ENCODE measurements at regions not wholly inside any gene's neighbourhood (a gene's known extent, or its start where the extent isn't known, plus 50 kb on each side); places are given as distances from the start of the nearest gene placed in this dataset.

DNA sequence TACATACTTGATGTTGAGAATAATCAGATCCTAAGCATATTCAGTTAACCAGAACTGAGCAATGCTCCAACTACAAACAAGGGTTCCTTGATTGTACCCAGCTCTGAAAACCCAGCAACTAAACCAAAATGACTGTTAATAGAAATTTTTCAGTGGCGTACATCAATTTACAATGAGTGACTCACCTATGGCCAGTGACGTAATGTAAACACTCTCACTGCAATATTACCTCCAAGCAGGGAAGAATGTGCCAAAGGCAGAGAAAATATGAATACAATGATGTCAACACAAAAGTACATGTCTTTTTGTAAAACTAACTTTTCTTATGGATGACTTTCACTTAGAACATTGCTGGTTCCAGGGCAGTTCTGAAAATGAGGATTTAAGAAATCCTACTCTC, 611.3 kb downstream of the EDEM1 start:
- TF ChIP-seq CTCF (conservative IDR thresholded peaks at IDR 0.05; ENCODE audit: low read length), result no peak
- TF ChIP-seq EZH2phosphoT487 (IDR thresholded peaks at IDR 0.05; ENCODE audit: borderline replicate concordance), result no peak

Data from Loucy (cell line).